H1 (cell line): ENCODE measurements at regions not wholly inside any gene's neighbourhood (a gene's known extent, or its start where the extent isn't known, plus 50 kb on each side); places are given as distances from the start of the nearest gene placed in this dataset.

Source experiments
- ATF2 ChIP-seq: IDR thresholded peaks from 2 replicates; pipeline ENCODE4 v1.6.1; 2012; ENCODE audit warnings: low read length, inconsistent platforms
- ATF3 ChIP-seq: IDR thresholded peaks from 2 replicates; pipeline ENCODE4 v1.6.1; 2011; ENCODE audit warnings: low read depth, mild to moderate bottlenecking, low read length; ENCODE audit not compliant: insufficient read depth
- E2F6 ChIP-seq: IDR thresholded peaks from 2 replicates; pipeline ENCODE4 v1.6.1; 2012; ENCODE audit warnings: inconsistent platforms
- RNF2 ChIP-seq: fragments of 200-900, 300-1000 bp; sonication (generic); IDR thresholded peaks from 2 replicates; pipeline ENCODE4 v1.7.1; 2016; ENCODE audit warnings: borderline replicate concordance, low read depth, mild to moderate bottlenecking, antibody characterized with exemption, low read length; ENCODE audit not compliant: poor library complexity, severe bottlenecking; ENCODE audit errors: missing control alignments
- SAP30 ChIP-seq: fragments of 300-600 bp; sonication (generic); IDR thresholded peaks from 2 replicates; pipeline ENCODE4 v1.7.1; 2012; ENCODE audit warnings: low read length, moderate library complexity, mild to moderate bottlenecking, inconsistent platforms; ENCODE audit not compliant: insufficient read depth, insufficient replicate concordance

GRCh38 chr11:106292526-106292925, 215.1 kb downstream of the AASDHPPT start (continued):
- TF ChIP-seq ATF2 (no peak), SAP30 (no peak), ATF3 (no peak), E2F6 (no peak), RNF2 (no peak)
